Left lung (tissue), 4 donors: ENCODE measurements at regions not wholly inside any gene's neighbourhood (a gene's known extent, or its start where the extent isn't known, plus 50 kb on each side); places are given as distances from the start of the nearest gene placed in this dataset.

Experiments
- ATAC-seq: fragments of 200-7000 bp; cut with Tn5 transposase; one replicate; pipeline ENCODE4 v1.9.1; 2020; ENCODE audit warnings: moderate library complexity
- DNase-seq, 4 donors: peaks; one replicate each; pipeline ENCODE4 v3.0.0-alpha.2; 2013 to 2020
- H3K27ac ChIP-seq, 2 donors: fragments of 200-600 bp; sonication (generic) in 1 of 2; one replicate each; pipeline versions ENCODE4 v1.5.0 to v1.8.0; 2020 to 2021
- H3K27me3 ChIP-seq, 2 donors: fragments of 200-600 bp; sonication (generic) in 1 of 2; one replicate each; pipeline versions ENCODE4 v1.5.0 to v1.8.0; 2020 to 2021
- H3K36me3 ChIP-seq, 2 donors: fragments of 200-600 bp; sonication (generic) in 1 of 2; one replicate each; pipeline versions ENCODE4 v1.5.0 to v1.8.0; 2020 to 2021
- H3K4me1 ChIP-seq, 2 donors: fragments of 200-600 bp; one replicate each; pipeline ENCODE4 v1.8.0; 2021
- H3K4me3 ChIP-seq, 2 donors: fragments of 200-600 bp; sonication (generic) in 1 of 2; one replicate each; pipeline versions ENCODE4 v1.5.0 to v1.8.0; 2020 to 2021; ENCODE audit warnings: mild to moderate bottlenecking in 1 of 2
- H3K9me3 ChIP-seq, 2 donors: fragments of 200-600 bp; sonication (generic) in 1 of 2; one replicate each; pipeline versions ENCODE4 v1.5.0 to v1.8.0; 2020 to 2021
- intact Hi-C, 2 donors: fragments of 100-400 bp; cut with DNase I; formaldehyde crosslinking; loops; one replicate each; pipeline versions ENCODE4 v1.11.2 to v1.14.2; 2022
- TF ChIP-seq, protein P1 (sequence below), 2 donors: fragments of 200-600 bp; sonication (generic) in 1 of 2; IDR thresholded peaks; one replicate each; pipeline versions ENCODE4 v1.5.0 to v1.8.0; 2021; ENCODE audit warnings: antibody characterized with exemption in 2 of 2
- donor health status: DM: no; HTN: yes; CAD: no.
- donor health status: DM: no; HTN: no; CAD: no.

DNA sequence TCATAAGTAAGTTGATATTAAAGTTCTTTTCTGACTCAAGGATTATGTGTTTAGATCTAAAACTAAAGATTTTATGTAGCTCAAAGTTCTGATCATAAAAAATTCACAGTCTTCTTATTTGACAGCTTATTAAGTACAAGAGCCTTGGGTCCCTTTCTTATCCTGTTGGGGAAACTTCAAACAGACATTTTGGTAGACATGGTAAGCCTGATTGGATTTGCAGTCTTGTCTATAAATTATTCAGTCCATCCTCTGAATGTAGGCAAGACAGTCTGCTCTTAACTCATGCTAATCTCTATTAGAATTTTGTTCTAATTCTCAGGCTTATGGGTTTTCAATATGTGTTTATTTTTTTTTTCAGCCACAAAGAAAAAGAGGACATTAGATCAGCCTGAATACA is 1718.7 kb upstream of the SLC10A2 start:
- TF ChIP-seq, protein P1, sequence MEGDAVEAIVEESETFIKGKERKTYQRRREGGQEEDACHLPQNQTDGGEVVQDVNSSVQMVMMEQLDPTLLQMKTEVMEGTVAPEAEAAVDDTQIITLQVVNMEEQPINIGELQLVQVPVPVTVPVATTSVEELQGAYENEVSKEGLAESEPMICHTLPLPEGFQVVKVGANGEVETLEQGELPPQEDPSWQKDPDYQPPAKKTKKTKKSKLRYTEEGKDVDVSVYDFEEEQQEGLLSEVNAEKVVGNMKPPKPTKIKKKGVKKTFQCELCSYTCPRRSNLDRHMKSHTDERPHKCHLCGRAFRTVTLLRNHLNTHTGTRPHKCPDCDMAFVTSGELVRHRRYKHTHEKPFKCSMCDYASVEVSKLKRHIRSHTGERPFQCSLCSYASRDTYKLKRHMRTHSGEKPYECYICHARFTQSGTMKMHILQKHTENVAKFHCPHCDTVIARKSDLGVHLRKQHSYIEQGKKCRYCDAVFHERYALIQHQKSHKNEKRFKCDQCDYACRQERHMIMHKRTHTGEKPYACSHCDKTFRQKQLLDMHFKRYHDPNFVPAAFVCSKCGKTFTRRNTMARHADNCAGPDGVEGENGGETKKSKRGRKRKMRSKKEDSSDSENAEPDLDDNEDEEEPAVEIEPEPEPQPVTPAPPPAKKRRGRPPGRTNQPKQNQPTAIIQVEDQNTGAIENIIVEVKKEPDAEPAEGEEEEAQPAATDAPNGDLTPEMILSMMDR (IDR thresholded peaks at IDR 0.05) = no peak
- intact Hi-C loops = no loop called here
- Histone ChIP-seq H3K4me3 (no peak overlapping the region), H3K9me3 (peaks cover 0 to 2% of the 10 kb centered on the region in 2 donors), H3K36me3 (no peaks in the 10 kb centered on the region), H3K27me3 (no peaks in the 10 kb centered on the region), H3K27ac (no peak overlapping the region), H3K4me1 (no peaks in the 10 kb centered on the region)
- ATAC-seq (no peak), DNase-seq (no peak)

DNA sequence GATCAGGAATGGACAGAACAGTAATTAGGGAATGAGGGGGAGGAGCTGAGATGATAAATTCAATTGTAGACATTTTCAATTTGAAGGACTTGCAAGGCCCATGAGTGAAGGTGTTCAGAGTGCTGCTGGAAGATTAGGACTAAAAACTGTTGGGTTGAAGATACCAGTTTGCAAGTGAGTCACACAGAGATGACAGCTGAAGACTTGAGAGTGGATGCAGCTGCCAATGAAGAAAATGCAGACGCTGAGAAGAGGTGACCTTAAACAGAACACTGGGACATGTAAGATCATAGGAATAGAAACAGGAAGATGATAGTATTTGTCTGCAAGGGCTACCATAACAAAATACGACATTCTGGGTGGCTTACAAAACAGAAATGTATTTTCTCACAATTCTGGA is 1716.5 kb upstream of the SLC10A2 start:
- H3K27me3 ChIP-seq = no peaks in the 10 kb centered on the region
- H3K4me3 ChIP-seq = no peak overlapping the region
- no peak for ATAC-seq
- no peak overlapping the region for H3K27ac ChIP-seq
- no peaks in the 10 kb centered on the region for H3K4me1 ChIP-seq
- TF ChIP-seq, protein P1 (IDR thresholded peaks at IDR 0.05) = no peak
- H3K9me3 ChIP-seq = peaks cover 0 to 2% of the 10 kb centered on the region in 2 donors
- intact Hi-C loops = no loop called here
- DNase-seq = no peak
- H3K36me3 ChIP-seq = no peaks in the 10 kb centered on the region

DNA sequence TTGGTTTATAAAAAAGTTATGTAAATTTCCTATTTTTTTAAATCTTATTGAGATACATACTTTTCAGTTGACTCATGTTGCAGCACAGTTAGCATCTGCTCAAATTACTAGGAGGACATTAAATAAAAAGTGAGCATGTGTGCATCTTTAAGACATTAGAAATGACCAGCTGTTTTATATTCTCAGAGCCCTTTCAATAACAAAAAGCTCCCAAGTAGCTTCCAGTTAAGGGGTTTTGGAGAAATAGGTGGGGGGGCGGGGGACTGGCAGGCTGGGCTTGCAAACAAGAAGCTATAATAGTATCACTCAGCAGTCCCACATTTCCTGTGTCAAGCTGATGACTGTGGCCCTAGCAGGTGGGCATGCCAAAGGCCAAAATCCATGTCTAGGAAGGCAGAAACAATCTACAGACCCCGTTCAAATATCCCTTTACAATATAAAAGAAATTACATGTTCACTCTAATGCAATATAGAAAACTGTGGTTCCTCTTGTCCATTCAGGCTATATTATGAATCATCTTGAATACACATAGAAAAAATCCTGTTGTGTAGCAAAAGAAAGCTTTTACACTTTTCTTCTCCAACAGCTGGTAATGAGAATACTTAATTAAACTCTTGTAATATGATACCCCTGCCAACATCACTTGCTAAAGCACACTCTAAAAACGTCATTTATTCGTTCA is 1713.2 kb upstream of the SLC10A2 start:
- TF ChIP-seq, protein P1 (IDR thresholded peaks at IDR 0.05) = no peak
- H3K27ac ChIP-seq = no peak overlapping the region
- no peak overlapping the region for H3K4me3 ChIP-seq
- intact Hi-C loops = no loop called here
- no peak for ATAC-seq
- peak in 2 of 4 donors; percentile 45 to 70 for DNase-seq
- no peaks in the 10 kb centered on the region for H3K4me1 ChIP-seq
- H3K9me3 ChIP-seq = peaks cover 0 to 2% of the 10 kb centered on the region in 2 donors
- H3K36me3 ChIP-seq = no peaks in the 10 kb centered on the region
- no peaks in the 10 kb centered on the region for H3K27me3 ChIP-seq

DNA sequence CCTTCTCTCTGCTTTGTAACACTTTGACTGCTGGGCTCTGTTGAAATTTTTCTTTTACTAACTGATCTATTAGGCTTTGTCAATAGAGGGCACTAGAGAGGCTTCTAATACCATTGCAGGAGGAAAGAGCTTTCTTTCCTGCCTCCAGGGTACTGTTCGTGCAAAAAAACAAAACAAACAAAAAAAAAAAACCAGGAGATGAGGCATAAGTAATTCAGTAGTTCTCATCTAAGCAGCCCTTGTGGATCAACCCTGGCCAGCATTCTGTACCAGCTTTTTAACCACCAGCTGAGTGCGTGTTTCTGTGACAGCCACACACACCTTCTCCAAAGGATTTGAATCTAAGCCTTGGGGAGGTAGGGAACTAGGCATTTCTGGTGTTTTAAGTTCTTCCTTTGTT is 1707.6 kb upstream of the SLC10A2 start:
- ATAC-seq = peak; percentile 81
- Histone ChIP-seq H3K4me1 (no peaks in the 10 kb centered on the region), H3K36me3 (no peaks in the 10 kb centered on the region), H3K27me3 (no peaks in the 10 kb centered on the region), H3K4me3 (no peak overlapping the region), H3K9me3 (no peaks in the 10 kb centered on the region), H3K27ac (no peak overlapping the region)
- peak in 1 of 4 donors; percentile 13 for DNase-seq
- TF ChIP-seq, protein P1 (IDR thresholded peaks at IDR 0.05) = peak; percentile 22 to 53
- intact Hi-C loops = no loop called here

DNA sequence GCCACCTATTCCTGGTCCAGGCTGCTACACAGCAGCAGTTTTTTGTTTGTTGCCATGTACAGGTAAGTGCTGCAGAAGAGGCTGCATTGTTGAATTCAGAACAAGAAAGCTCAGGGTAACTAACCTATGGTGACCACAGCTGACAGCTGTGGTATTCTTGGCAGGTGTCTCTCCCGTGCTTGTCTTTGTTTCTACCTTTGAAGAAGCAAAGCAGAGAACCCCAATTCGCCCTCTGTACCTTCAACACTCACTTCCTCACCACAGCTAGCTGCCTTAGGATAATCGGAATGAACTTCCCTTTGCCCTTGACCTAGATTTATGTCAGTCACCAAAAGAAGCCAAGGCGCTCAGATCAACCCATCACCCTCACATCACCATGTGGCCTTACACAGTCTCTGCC is 1703.3 kb upstream of the SLC10A2 start:
- H3K36me3 ChIP-seq = no peaks in the 10 kb centered on the region
- ATAC-seq (no peak), DNase-seq (no peak)
- H3K27ac ChIP-seq = no peak overlapping the region
- H3K9me3 ChIP-seq = no peaks in the 10 kb centered on the region
- intact Hi-C loops = no loop called here
- H3K27me3 ChIP-seq = no peaks in the 10 kb centered on the region
- no peaks in the 10 kb centered on the region for H3K4me1 ChIP-seq
- no peak overlapping the region for H3K4me3 ChIP-seq
- TF ChIP-seq, protein P1 (IDR thresholded peaks at IDR 0.05) = no peak
